Peyer's patch (tissue), 4 donors: ENCODE measurements at regions not wholly inside any gene's neighbourhood (a gene's known extent, or its start where the extent isn't known, plus 50 kb on each side); places are given as distances from the start of the nearest gene placed in this dataset.

Experiments
- CTCF ChIP-seq, 6 experiments: fragments of 450-650 bp in 4 of 6; fragments of 200-600 bp in 2 of 6; sonication (generic) in 1 of 6; IDR thresholded peaks; one replicate each; pipeline ENCODE4 v1.5.1; 2017 to 2019; ENCODE audit warnings: antibody characterized with exemption in 6 of 6, mild to moderate bottlenecking in 3 of 6, moderate library complexity in 1 of 6
- POLR2A ChIP-seq, 2 donors: fragments of 450-650 bp; IDR thresholded peaks; one replicate each; pipeline ENCODE4 v1.5.1; 2017; ENCODE audit warnings: antibody characterized with exemption in 2 of 2, mild to moderate bottlenecking in 2 of 2, moderate library complexity in 2 of 2

- TF ChIP-seq CTCF (IDR thresholded peaks at IDR 0.05): no peak
- TF ChIP-seq POLR2A (IDR thresholded peaks at IDR 0.05): no peak
These were observed 273.7 kb downstream of the HNRNPD start for GRCh38 chr4:82099928-82100579.
